Frontal cortex (tissue), 3 donors: ENCODE measurements at regions not wholly inside any gene's neighbourhood (a gene's known extent, or its start where the extent isn't known, plus 50 kb on each side); places are given as distances from the start of the nearest gene placed in this dataset.
"Not testable (repeated sequence)": the region's sequence is repeated elsewhere in the genome, so short reads cannot be mapped to it uniquely, and the experiment has no call there.

Source experiments
- DNase-seq, 2 donors: peaks; one replicate each; pipeline ENCODE4 v3.0.0; 2012; ENCODE audit warnings: low spot score in 2 of 2
- FAIRE-seq: peaks from 2 replicates; lab custom pipeline; 2012; peaks lifted over from hg19 to GRCh38; lab: Jason Lieb, UNC
- donor health status: control.
- donor health status: control.
- donor health status: control.

DNA sequence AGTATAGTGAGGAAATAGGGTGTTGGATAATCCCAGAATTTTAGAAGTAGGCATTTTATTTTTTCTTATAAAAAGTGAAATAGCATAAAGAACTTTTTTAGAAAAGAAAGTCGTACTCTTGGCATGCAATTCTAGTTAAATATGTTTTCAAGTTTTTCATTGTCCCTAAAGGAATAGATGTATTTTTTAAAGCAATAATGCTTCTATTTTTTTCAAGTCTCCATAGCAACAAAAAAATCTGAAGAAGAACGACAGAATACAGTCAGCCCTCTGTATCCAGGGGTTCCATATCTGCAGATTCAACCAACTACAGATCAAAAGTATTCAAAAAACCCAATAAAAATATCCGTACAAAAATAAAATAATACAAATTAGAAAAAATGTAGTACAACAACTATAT lies 538.2 kb downstream of the GLUD2 start:
- DNase-seq, result no peak
- FAIRE-seq, result no peak

DNA sequence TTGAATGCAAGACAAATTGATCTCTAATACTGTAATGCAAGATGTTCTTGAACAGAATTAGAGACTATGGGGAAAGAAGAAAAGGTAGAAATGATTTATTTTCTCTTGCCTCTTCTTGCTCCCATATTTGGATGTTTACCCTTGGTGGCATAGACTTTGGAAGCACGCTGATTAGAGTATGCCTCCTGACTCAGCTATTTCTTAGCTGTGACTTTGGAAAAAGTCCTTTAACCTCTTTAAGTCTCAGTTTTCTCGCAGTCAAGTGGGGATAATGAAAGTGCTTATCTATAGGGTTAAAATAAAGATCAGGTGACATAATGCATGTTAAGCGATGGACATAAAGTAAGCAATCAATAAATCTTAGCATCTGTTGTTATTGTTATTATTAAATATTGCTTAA lies 545.5 kb downstream of the GLUD2 start:
- DNase-seq (no peak), FAIRE-seq (no peak)

DNA sequence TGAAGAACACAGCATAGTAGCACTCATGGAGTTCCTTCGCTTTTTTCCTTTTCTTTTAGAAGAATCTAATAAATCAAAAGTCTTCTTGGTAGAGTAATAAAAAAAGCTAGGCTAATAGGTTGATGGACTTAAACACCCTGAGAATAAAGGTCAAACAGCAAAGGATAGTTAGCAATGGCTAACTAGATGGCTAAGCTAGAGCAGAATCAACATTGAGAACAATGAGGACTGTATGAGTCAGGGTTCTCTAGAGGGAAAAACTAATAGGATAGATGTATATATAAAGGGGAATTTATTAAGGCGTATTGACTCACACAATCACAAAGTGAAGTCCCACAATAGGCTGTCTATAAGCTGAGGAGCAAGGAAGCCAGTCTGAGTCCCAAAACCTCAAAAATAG lies 550.9 kb downstream of the GLUD2 start:
- DNase-seq, result no peak
- FAIRE-seq, result no peak

DNA sequence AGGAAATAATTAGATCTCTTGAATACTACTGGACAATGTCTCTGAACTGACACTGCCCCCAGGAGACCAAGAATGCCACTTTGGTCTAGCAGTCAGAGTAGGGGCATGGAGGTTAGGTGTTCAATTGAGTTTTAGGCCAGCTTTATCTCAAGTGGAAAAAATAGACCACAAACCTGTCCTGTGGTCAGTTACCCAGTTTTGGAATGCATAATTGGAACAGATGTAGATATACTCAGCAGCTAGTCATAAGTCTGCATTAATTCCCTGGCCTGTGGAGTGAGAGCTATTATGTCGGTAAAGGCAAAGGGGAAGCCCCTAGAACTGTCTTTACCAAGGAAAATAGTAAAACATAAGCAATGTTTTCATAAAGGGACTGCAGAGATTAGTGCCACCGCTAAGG lies 587.7 kb downstream of the GLUD2 start:
- DNase-seq, result no peak
- FAIRE-seq, result no peak

DNA sequence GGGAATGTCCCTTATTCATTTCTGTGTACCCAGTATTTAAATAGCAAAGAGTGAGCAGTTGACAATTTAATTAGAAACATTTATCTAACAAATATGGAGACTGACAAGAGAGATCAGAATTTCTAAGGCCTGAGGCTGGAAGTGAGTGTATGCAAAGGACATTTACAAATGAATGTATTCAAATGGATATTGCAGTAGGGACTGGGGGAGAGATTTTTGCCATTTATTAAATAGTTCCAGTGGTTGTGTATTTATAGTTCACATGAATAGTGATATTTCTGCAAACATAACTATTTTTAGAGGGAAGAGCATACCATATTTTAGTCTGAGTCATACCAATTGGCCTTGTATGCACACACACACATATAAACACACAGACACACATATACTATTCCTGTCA lies 592.4 kb downstream of the GLUD2 start:
- no peak for FAIRE-seq

DNA sequence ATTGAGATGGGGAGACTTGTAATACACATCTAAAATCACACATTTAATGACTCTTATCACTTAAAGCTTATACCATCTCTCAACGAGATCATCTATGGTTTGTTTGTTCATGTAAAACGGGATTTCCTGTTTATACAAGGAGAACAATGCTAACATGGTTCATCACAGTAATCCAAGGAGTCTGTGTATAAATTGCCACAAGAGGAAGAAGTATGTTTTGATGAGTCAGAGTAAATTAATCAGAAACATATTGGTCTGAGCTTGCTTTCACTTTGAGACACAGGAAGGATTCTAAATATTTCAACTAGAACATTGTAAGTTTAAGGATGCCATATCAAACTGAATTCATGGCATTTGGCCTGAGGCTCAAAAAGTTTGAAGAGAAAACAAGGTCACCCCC lies 594.1 kb downstream of the GLUD2 start:
- FAIRE-seq (no peak), DNase-seq (no peak)

More for the DNA sequence above, 592.4 kb downstream of the GLUD2 start:
- DNase-seq, result no peak

DNA sequence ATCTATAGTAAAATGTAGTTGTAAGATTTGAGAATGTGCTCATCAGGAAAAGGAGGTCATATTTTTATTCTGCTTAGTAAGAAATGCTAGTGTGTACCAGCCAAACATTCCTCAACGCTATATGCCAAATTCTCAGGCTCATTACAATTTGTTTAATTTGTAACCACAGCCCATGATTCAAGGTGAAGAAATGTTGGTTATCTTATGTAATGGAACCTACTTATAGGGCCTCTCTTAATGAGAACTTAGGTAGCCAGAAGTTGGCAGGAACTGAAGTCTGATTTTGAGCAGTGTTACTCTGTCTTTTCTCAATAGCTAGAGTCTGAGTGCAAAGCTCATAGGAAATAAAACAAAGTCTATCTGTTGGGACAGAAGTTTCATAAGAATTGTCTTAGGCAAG lies 595.0 kb downstream of the GLUD2 start:
- FAIRE-seq (no peak), DNase-seq (no peak)

DNA sequence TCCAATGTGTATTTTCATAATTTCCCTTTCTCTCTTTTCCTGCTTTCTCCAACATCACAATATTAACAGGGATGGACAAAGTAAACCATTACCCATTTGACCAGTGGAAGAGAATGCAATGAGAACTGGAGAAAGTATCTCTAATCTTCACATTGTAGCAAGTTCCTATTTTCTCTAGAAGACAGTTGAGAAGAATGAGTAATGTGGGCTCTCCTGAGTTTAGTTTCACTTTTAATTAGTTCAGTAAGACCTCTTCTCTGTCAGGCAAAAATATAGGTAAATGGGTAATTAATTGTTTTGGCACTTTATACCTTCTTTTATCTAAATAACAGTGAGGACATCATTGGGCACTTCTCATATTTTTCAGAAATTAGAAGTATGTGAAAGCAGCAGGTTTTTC lies 602.0 kb downstream of the GLUD2 start:
- DNase-seq, result no peak
- FAIRE-seq, result no peak

DNA sequence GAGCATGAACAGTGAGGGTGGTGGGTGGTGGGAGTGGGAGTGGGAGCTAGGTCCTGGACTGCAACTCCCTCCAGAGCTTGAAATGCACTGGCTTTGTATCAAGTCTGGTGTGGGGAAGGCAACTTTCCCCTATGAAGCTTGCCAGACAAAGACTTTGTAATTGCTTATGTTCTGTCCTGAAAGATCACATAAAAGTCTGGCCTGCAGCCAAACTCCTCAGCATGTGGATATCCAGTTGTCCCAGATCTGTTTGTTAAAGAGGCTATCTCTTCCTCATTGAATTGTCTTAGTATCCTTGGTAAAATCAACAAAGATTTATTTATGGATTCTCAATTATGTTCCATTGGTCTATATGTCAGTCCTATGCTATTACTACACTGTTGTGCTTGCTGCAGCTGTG lies 607.9 kb downstream of the GLUD2 start:
- no peak for FAIRE-seq
- DNase-seq, result no peak

DNA sequence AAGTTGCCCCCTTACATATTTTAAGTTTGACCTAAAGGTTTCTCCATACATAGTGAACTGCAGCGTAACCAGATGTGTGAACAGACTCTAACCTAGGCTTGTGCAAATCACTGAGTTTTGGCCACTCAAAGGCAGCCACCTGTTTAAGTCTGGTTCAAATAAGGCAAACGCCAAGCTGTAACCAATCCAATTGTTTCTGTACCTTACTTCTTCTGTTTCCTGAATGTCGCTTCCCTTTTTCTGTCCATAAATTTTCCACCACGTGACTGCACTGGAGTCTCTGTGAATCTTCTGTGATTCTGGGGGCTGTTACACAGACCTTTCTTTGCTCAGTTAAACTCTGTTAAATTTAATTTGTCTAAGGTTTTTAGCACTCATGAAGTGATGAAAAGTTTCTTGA lies 618.8 kb downstream of the GLUD2 start:
- no peak for FAIRE-seq
- no peak for DNase-seq

DNA sequence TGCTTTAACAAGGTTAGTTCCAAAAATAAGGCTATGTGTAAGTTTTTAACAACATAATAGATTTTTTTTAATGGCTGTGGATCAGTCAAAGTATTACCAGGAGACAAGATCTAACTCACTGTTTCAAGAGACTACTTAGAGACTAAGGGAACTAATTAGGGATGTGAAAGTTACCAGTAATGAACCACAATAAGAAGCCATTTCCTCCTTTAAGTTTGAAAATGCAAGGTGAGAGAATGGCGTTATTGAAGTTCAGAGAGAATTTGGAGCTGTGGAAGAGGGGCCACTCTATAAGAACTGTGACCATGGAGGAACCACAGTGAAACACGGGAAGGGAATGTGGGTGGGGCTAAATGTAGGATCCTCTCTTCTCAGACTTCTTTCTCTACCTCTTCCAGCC lies 624.2 kb downstream of the GLUD2 start:
- DNase-seq (no peak), FAIRE-seq (no peak)

DNA sequence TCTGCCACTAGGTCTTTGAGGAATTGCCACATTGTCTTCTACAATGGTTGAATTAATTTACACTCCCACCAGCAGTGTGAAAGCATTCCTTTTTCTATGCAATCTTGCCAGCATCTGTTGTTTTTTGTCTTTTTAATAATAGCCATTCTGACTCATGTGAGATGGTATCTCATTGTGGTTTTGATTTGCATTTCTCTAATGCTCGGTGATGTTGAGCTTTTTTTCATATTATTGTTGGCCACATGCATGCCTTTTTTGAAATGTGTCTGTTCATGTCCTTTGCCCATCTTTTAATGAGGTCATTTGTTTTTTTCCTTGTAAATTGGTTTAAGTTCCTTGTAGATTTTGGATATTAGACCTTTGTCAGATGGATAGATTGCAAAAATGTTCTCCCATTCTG lies 661.8 kb downstream of the GLUD2 start:
- FAIRE-seq, DNase-seq: not testable (repeated sequence)

DNA sequence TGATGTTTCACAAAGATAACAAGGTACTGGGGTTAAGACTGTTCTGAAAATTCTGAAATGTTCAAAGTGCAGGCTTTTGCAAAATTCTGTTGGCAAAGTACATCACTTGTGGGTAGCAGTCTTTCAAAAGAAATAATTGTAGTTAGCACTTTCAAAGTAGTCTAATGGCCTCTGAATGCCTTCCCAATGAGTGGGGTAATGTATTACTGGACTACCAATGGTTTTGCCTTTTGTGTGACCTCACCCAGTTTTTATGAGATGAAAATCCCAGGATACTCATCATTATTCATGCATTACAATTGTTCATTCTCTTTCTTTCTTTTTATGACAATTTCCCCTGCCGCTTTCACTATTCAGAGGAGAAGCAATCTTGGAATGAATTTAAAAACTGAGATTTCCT lies 686.1 kb downstream of the GLUD2 start:
- FAIRE-seq (no peak), DNase-seq (no peak)

DNA sequence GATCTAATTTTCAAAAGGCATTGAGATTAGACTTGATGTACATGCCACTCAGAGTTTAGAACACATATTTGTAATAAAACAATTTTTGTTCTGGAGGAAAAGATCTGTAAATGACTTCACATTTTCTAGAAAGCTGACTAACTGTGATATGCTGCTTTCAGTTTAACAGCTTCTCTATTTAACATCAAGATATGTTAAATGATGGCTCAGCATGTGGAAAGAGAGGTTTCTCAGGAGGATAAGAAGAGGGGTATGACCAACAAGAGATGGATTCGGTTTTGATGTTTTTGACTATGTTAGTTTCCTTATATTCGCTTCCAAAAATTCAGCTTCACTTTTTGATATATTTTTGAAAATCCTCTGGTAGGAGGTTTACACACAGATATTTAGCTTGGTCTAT lies 698.7 kb downstream of the GLUD2 start:
- DNase-seq (no peak), FAIRE-seq (no peak)

DNA sequence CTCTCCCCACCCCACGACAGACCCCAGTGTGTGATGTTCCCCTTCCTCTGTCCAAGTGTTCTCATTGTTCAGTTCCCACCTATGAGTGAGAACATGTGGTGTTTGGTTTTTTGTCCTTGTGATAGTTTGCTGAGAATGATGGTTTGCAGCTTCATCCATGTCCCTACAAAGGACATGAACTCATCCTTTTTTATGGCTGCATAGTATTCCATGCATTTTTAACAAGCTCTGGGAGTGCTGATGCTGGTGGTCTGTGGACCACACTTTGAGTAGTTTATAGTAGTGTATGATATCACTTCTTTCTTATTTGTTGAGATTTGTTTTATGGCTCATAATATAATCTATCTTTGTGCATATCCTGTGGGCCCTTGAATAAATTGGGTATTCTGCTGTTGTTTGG lies 706.2 kb downstream of the GLUD2 start:
- not testable (repeated sequence) for DNase-seq, FAIRE-seq

DNA sequence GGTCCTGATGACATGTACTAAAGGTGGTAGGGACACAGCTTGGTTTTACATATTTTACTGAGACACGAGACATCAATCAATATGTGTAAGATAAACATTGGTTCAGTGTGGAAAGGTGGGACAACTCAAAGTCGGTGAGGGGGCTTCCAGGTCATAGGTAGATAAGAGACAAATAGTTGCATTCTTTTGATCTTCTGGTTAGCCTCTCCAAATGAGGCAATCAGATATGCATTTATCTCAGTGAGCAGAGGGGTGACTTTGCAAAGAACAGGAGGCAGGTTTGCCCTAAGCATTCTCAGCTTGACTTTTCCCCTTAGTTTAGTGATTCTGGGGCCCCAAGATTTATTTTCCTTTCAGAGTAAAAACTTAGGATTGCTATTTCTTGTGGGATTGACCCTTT lies 706.9 kb downstream of the GLUD2 start:
- FAIRE-seq, result no peak
- DNase-seq, result no peak

DNA sequence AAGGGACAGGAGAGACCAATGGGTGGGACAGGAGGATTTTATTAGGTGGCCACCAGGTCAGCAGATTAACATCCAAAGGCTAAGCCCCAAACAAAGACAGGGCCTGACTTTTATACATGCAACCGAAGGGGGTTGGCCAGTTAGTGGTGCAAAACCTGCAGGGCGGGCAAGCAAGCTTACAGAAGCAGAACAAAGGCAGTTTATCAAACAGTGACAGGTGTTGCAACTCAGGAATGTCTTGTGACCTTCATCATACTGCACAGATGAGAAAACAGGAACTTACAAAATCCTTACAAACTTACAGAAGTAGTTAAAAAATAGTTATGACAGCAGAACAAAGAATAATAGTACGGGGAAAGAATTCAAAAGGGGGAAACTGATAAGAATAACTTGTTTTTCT lies 708.1 kb downstream of the GLUD2 start:
- FAIRE-seq (no peak), DNase-seq (no peak)

DNA sequence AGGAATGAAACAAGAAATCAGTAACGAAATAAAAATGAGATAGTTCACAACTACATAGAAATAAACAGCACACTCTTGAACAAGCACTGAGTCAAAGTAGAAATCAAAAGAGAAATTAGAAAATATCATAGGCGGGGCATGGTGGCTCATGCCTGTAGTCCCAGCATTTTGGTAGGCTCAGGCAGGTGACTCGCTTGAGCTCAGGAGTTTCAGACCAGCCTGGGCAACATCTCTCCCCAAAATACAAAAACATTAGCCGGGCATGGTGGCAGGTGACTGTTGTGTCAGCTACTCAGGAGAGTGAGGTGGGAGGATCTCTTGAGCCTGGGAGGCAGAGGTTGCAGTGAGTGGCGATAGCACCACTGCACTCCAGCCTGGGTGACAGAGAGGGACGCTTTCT lies 714.4 kb downstream of the GLUD2 start:
- FAIRE-seq (no peak), DNase-seq (no peak)

DNA sequence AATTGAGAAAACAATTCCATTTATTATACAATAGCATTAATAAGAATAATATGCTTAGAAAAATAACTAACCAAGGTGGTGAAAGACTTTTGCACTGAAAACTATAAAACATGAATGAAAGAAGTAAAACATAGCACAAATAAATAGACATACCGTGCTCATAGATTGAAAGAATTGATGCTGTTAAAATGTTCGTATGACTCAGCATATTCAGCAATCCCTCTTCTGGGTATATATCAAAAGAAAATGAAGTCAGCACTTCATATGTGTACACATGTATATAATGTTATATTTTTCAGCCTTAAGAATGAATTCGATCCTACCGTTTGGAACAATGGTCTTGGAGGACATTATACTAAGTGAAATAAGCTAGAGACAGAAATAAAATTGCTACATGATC lies 716.3 kb downstream of the GLUD2 start:
- FAIRE-seq, result no peak
- no peak for DNase-seq

DNA sequence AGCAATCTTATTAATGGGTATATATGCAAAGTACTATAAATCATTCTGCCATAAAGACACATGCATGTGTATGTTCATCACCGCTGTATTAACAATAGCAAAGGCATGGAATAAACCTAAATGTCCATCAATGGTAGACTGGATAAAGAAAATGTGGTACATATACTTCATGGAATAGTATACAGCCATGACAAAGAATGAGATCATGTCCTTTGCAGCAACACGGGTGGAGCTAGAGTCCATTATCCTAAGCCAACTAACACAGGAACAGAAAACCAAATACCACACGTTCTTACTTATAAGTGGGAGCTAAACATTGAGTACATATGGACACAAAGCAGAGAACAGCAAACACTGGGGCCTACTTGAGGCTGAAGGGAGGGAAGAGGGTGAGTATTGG lies 720.8 kb downstream of the GLUD2 start:
- DNase-seq, FAIRE-seq: not testable (repeated sequence)

DNA sequence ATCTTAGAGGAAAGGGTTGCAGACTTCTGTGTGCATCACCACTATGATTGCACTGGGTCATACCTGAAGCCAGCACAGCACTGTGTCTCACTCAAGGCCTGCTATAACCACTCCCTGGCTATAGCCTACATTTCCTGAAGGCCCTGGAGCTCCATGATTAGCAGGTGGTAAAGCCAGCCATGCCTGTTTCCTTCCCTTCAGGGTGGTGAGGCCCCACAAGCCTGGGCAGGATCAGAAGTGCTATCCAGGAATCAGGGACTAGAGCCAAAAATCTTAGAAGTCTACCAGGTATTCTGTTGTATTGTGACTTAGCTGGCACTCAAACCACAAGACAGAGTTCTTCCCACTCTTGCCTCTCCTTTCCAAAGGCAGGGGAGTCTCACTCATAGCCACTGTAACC lies 734.6 kb downstream of the GLUD2 start:
- DNase-seq (no peak), FAIRE-seq (no peak)

DNA sequence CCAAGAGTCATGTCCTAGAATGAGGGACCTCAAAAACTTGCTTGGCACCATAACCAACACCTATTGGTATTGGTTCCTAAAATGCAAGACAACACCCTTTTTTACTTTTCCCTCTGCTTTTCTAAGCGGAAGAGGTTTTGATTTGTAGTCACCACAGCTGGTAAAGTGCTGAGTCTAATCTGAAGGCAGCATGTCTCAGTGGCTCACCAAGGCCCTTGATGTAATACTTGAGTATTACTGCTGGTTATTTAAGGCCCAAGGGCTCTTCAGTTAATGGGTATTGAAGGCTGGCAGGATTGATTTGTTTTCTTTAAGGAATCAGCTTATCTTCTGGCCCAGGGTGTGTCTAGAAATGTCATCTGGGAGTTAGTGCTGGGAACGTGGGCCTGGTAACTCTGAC lies 735.1 kb downstream of the GLUD2 start:
- no peak for DNase-seq
- FAIRE-seq, result no peak

DNA sequence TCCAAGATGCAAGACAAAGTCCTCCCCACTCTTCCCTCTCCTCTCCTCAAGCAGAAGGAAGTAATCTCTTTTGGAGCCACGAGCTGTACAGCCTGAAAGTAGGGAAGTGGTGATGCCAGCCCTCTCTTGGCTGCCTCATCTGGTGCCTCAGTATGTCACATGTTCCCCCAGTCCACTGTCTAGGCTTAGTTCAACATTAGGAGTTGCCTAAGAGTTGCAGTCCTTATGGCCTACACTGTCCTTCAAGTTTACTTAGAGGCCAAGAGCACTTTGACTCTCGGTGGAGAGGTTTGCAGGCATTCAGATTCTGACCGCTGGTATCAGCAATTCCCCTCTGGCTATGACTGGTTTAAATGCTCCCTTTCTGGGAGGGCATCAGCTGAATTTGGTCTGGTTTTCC lies 735.6 kb downstream of the GLUD2 start:
- FAIRE-seq (no peak), DNase-seq (no peak)
